Vagina (tissue), 2 donors: ENCODE measurements at regions not wholly inside any gene's neighbourhood (a gene's known extent, or its start where the extent isn't known, plus 50 kb on each side); places are given as distances from the start of the nearest gene placed in this dataset.

Source experiments
- DNase-seq, 2 donors: peaks; one replicate each; pipeline ENCODE4 v3.0.0-alpha.2; 2017; ENCODE audit errors: extremely low spot score in 2 of 2
- H3K27ac ChIP-seq: fragments of 200-600 bp; sonication (generic); one replicate; pipeline ENCODE4 v1.5.1; 2019
- H3K27me3 ChIP-seq: fragments of 200-600 bp; sonication (generic); one replicate; pipeline ENCODE4 v1.5.1; 2019
- H3K36me3 ChIP-seq, 2 donors: fragments of 200-600 bp; sonication (generic); one replicate each; pipeline ENCODE4 v1.5.1; 2017 to 2019
- H3K4me1 ChIP-seq: fragments of 200-600 bp; sonication (generic); one replicate; pipeline ENCODE4 v1.5.1; 2019
- H3K4me3 ChIP-seq, 2 donors: fragments of 200-600 bp; sonication (generic); 1 replicate in 1 of 2; 2 replicates in 1 of 2; pipeline ENCODE4 v1.5.1; 2016 to 2019
- H3K9me3 ChIP-seq: fragments of 200-600 bp; sonication (generic); one replicate; pipeline ENCODE4 v1.5.1; 2019
- POLR2A ChIP-seq, 2 donors: fragments of 450-650 bp; IDR thresholded peaks; one replicate each; pipeline ENCODE4 v1.6.1; 2017; ENCODE audit warnings: antibody characterized with exemption in 2 of 2, mild to moderate bottlenecking in 2 of 2, moderate library complexity in 2 of 2
- POLR2AphosphoS5 ChIP-seq, 2 donors: sonication (generic); formaldehyde crosslinking; IDR thresholded peaks; one replicate each; pipeline ENCODE4 v1.9.0; 2017; ENCODE audit warnings: antibody characterized with exemption in 2 of 2, mild to moderate bottlenecking in 2 of 2, low read depth in 1 of 2; ENCODE audit not compliant: insufficient read depth in 1 of 2
- intact Hi-C: fragments of 100-400 bp; cut with DNase I; formaldehyde crosslinking; loops from one replicate; pipeline ENCODE4 v1.15.1; 2023
- TF ChIP-seq, protein P1 (sequence below), 3 experiments: fragments of 450-650 bp in 2 of 3; fragments of 200-600 bp in 1 of 3; sonication (generic) in 1 of 3; IDR thresholded peaks; one replicate each; pipeline ENCODE4 v1.5.1; 2017 to 2019; ENCODE audit warnings: antibody characterized with exemption in 3 of 3, mild to moderate bottlenecking in 2 of 3, moderate library complexity in 2 of 3

- TF ChIP-seq, protein P1, sequence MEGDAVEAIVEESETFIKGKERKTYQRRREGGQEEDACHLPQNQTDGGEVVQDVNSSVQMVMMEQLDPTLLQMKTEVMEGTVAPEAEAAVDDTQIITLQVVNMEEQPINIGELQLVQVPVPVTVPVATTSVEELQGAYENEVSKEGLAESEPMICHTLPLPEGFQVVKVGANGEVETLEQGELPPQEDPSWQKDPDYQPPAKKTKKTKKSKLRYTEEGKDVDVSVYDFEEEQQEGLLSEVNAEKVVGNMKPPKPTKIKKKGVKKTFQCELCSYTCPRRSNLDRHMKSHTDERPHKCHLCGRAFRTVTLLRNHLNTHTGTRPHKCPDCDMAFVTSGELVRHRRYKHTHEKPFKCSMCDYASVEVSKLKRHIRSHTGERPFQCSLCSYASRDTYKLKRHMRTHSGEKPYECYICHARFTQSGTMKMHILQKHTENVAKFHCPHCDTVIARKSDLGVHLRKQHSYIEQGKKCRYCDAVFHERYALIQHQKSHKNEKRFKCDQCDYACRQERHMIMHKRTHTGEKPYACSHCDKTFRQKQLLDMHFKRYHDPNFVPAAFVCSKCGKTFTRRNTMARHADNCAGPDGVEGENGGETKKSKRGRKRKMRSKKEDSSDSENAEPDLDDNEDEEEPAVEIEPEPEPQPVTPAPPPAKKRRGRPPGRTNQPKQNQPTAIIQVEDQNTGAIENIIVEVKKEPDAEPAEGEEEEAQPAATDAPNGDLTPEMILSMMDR (IDR thresholded peaks at IDR 0.05), result no peak
- no peak for TF ChIP-seq POLR2AphosphoS5 (IDR thresholded peaks at IDR 0.05; ENCODE audit: insufficient read depth in 1 of 2, low read depth in 1 of 2)
- TF ChIP-seq POLR2A (IDR thresholded peaks at IDR 0.05), result no peak
- H3K4me1 ChIP-seq, result no peaks in the 10 kb centered on the region
- no peaks in the 10 kb centered on the region for H3K9me3 ChIP-seq
- H3K4me3 ChIP-seq, result no peak overlapping the region
- H3K27me3 ChIP-seq, result no peaks in the 10 kb centered on the region
- no peaks in the 10 kb centered on the region for H3K36me3 ChIP-seq
- no peak overlapping the region for H3K27ac ChIP-seq
- intact Hi-C loops, result no loop called here
- no peak for DNase-seq
Observed at GRCh38 chr9:33718987-33719386, 76.4 kb upstream of the PRSS3 start.

DNA sequence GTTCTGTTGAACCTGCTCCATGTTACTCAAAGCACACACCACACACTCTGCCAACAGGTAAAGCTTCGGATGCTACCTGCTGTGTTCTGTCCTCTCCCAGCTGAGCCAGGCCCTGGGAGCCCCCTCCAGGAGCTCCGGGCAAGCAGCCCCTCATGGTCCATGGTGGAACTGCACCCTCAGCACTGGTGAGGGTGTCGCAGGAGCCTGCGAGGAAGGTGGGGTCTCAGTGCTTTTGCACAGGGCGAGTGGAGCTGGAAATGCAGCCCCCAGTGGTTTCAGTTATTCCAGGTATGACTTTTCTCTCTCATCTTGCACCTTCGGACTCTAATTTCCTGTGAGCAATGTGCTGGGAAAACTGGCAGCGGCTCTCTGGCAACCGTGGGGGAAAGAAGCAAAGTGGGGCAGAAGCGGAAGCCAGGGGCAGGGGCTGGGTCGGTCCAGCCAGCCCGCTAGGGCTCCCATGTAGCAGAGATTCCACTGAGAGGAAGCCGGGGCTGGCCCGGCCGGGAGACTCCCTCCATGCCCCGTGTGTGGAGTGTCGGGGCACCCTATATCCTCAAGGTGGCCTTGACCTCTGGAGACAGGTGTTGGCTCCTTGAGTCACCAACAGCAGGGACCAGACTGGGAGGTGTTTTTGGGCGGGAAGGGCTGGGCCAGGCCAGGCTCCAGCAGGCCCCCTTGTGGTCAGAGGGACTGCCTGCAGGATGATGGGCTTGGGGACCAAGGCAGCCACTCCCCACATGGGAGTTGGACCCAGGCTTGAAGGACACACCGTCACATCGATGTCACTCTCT is 75.6 kb upstream of the PRSS3 start:
- intact Hi-C loops, result loop anchor here (5.0 kb wide), 1 partner anchor 97 kb away; no protein-coding TSS in a partner anchor

DNA sequence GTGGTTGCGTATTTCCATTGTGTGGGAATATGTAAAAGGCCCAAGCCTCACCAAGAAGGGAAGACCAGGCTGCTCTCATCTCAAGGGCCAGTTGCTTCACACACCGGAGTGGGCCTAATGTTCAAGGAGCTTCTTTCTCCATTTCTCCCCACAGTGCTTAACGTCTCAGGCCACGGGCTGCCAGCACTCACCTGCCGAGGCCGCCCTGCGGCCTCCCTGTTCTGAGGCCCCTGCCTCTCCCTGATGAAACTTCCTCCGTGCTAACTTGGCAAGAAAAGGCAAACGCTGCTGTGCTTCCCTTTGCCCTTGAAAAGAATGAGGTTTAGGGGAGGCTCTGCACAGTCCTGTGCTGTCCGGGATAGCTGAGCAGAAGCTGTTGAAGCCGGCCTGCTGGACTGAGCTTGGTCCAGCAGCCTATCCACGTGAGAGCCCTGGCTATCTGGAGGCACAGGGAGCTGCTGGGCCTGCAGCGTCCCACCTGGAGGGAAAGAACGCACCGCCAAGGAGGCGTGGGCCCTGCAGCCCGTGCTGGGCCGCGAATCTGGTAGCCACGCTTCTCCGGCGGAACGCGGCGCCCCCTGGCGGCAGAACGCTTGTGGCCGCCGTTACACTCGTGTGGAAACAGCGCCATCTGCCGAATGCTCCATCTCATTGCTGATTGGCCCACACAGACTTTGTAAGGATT is 73.5 kb upstream of the PRSS3 start:
- Histone ChIP-seq H3K36me3 (no peaks in the 10 kb centered on the region), H3K4me3 (no peak overlapping the region), H3K27me3 (no peaks in the 10 kb centered on the region), H3K4me1 (no peaks in the 10 kb centered on the region), H3K9me3 (no peaks in the 10 kb centered on the region), H3K27ac (no peak overlapping the region)
- intact Hi-C loops, result loop anchor here (5.0 kb wide), 1 partner anchor 100 kb away; no protein-coding TSS in a partner anchor
- TF ChIP-seq POLR2A (IDR thresholded peaks at IDR 0.05), result no peak
- TF ChIP-seq, protein P1 (IDR thresholded peaks at IDR 0.05), result peak; percentile 100
- TF ChIP-seq POLR2AphosphoS5 (IDR thresholded peaks at IDR 0.05; ENCODE audit: insufficient read depth in 1 of 2, low read depth in 1 of 2), result peak in 1 of 2 donors; percentile 51
- no peak for DNase-seq

More for the DNA sequence above, 75.6 kb upstream of the PRSS3 start:
- Histone ChIP-seq H3K27ac (no peak overlapping the region), H3K27me3 (no peaks in the 10 kb centered on the region), H3K4me3 (no peak overlapping the region), H3K9me3 (no peaks in the 10 kb centered on the region), H3K36me3 (no peaks in the 10 kb centered on the region), H3K4me1 (no peaks in the 10 kb centered on the region)
- no peak for TF ChIP-seq POLR2A (IDR thresholded peaks at IDR 0.05)
- TF ChIP-seq, protein P1 (IDR thresholded peaks at IDR 0.05), result no peak
- no peak for TF ChIP-seq POLR2AphosphoS5 (IDR thresholded peaks at IDR 0.05; ENCODE audit: insufficient read depth in 1 of 2, low read depth in 1 of 2)
- DNase-seq, result no peak

- no peaks in the 10 kb centered on the region for H3K36me3 ChIP-seq
- no peaks in the 10 kb centered on the region for H3K9me3 ChIP-seq
- intact Hi-C loops, result loop anchor here (5.0 kb wide), 1 partner anchor 100 kb away; no protein-coding TSS in a partner anchor
- no peak overlapping the region for H3K4me3 ChIP-seq
- DNase-seq, result no peak
- TF ChIP-seq POLR2AphosphoS5 (IDR thresholded peaks at IDR 0.05; ENCODE audit: insufficient read depth in 1 of 2, low read depth in 1 of 2) (no peak), POLR2A (IDR thresholded peaks at IDR 0.05) (no peak)
- TF ChIP-seq, protein P1 (IDR thresholded peaks at IDR 0.05), result no peak
- no peaks in the 10 kb centered on the region for H3K27me3 ChIP-seq
- H3K27ac ChIP-seq, result no peak overlapping the region
- H3K4me1 ChIP-seq, result no peaks in the 10 kb centered on the region
Observed at GRCh38 chr9:33722359-33722675, 73.0 kb upstream of the PRSS3 start.

GRCh38 chr9:33728613-33729012 is 66.7 kb upstream of the PRSS3 start:
- H3K4me3 ChIP-seq, result no peak overlapping the region
- H3K27me3 ChIP-seq, result no peaks in the 10 kb centered on the region
- H3K9me3 ChIP-seq, result no peaks in the 10 kb centered on the region
- no peaks in the 10 kb centered on the region for H3K4me1 ChIP-seq
- no peaks in the 10 kb centered on the region for H3K36me3 ChIP-seq
- DNase-seq, result no peak
- TF ChIP-seq POLR2A (IDR thresholded peaks at IDR 0.05), result no peak
- TF ChIP-seq POLR2AphosphoS5 (IDR thresholded peaks at IDR 0.05; ENCODE audit: insufficient read depth in 1 of 2, low read depth in 1 of 2), result no peak
- TF ChIP-seq, protein P1 (IDR thresholded peaks at IDR 0.05), result no peak
- intact Hi-C loops, result no loop called here
- no peak overlapping the region for H3K27ac ChIP-seq
